ENCODE measurements at regions not wholly inside any gene's neighbourhood (a gene's known extent, or its start where the extent isn't known, plus 50 kb on each side); places are given as distances from the start of the nearest gene placed in this dataset.

- DNase-seq, result peak; percentile 4
Measured at GRCh38 chr10:62554632-62555199, 180.5 kb downstream of the ZNF365 start.

GRCh38 chr10:62559481-62560200 is 185.5 kb downstream of the ZNF365 start:
- DNase-seq, result no peak

GRCh38 chr10:62560201-62560819 is 186.1 kb downstream of the ZNF365 start:
- DNase-seq, result no peak

- no peak for DNase-seq
Measured at GRCh38 chr10:62561151-62561550, 187.0 kb downstream of the ZNF365 start.

GRCh38 chr10:62562101-62562500 is 187.9 kb downstream of the ZNF365 start:
- DNase-seq, result no peak

GRCh38 chr10:62562795-62563194 is 188.6 kb downstream of the ZNF365 start:
- DNase-seq, result no peak

GRCh38 chr10:62573929-62574328 is 199.8 kb downstream of the ZNF365 start:
- no peak for DNase-seq

- DNase-seq, result no peak
Measured at GRCh38 chr10:62577076-62577475, 202.9 kb downstream of the ZNF365 start.

- no peak for DNase-seq
Measured at GRCh38 chr10:62577666-62578291, 203.6 kb downstream of the ZNF365 start.

- no peak for DNase-seq
Measured at GRCh38 chr10:62578301-62578700, 204.1 kb downstream of the ZNF365 start.

GRCh38 chr10:62578916-62579315 is 204.7 kb downstream of the ZNF365 start:
- no peak for DNase-seq

GRCh38 chr10:62580396-62580795 is 206.2 kb downstream of the ZNF365 start:
- DNase-seq, result no peak

GRCh38 chr10:62581351-62581750 is 207.2 kb downstream of the ZNF365 start:
- DNase-seq, result no peak

GRCh38 chr10:62582101-62582705 is 208.0 kb downstream of the ZNF365 start:
- no peak for DNase-seq

- DNase-seq, result no peak
Measured at GRCh38 chr10:62582804-62583208, 208.6 kb downstream of the ZNF365 start.

- no peak for DNase-seq
Measured at GRCh38 chr10:62583876-62584615, 209.9 kb downstream of the ZNF365 start.

- no peak for DNase-seq
Measured at GRCh38 chr10:62584731-62585130, 210.6 kb downstream of the ZNF365 start.

GRCh38 chr10:62585211-62585775 is 211.1 kb downstream of the ZNF365 start:
- DNase-seq, result no peak

- DNase-seq, result no peak
Measured at GRCh38 chr10:62587011-62587410, 212.8 kb downstream of the ZNF365 start.

- no peak for DNase-seq
Measured at GRCh38 chr10:62588116-62588515, 213.9 kb downstream of the ZNF365 start.

GRCh38 chr10:62589689-62590088 is 214.8 kb upstream of the ADO start:
- no peak for DNase-seq

- DNase-seq, result no peak
Measured at GRCh38 chr10:62590306-62590705, 214.2 kb upstream of the ADO start.

Measured in activated gamma-delta T cell treated with Interleukin-2 at 50 U/mL for 16 hours (primary cell).